GM21786 (cell line): ENCODE measurements at regions not wholly inside any gene's neighbourhood (a gene's known extent, or its start where the extent isn't known, plus 50 kb on each side); places are given as distances from the start of the nearest gene placed in this dataset.

Experiments used
- ATAC-seq: cut with Tn5 transposase; IDR thresholded peaks from one replicate; pipeline ENCODE4 v1.9.1; 2021; ENCODE audit not compliant: unreplicated experiment

- ATAC-seq = no peak
Measured at GRCh38 chr5:125575891-125576505, 829.6 kb upstream of the ZNF608 start.

GRCh38 chr5:125576822-125577221 is 830.4 kb upstream of the ZNF608 start:
- no peak for ATAC-seq

- ATAC-seq = no peak
Measured at GRCh38 chr5:125578551-125578950, 832.1 kb upstream of the ZNF608 start.

- no peak for ATAC-seq
Measured at GRCh38 chr5:125579182-125579581, 832.7 kb upstream of the ZNF608 start.

GRCh38 chr5:125581311-125581710 is 834.9 kb upstream of the ZNF608 start:
- ATAC-seq = no peak

GRCh38 chr5:125582352-125582751 is 835.9 kb upstream of the ZNF608 start:
- ATAC-seq = no peak

GRCh38 chr5:125583321-125584139 is 837.1 kb upstream of the ZNF608 start:
- no peak for ATAC-seq

- ATAC-seq = no peak
Measured at GRCh38 chr5:125584140-125584520, 837.7 kb upstream of the ZNF608 start.

GRCh38 chr5:125587631-125588030 is 835.6 kb upstream of the GRAMD2B start:
- ATAC-seq = no peak

GRCh38 chr5:125592856-125593255 is 830.4 kb upstream of the GRAMD2B start:
- no peak for ATAC-seq

GRCh38 chr5:125595095-125595494 is 828.1 kb upstream of the GRAMD2B start:
- ATAC-seq = no peak

- ATAC-seq = no peak
Measured at GRCh38 chr5:125595845-125596244, 827.4 kb upstream of the GRAMD2B start.

- ATAC-seq = no peak
Measured at GRCh38 chr5:125597338-125597737, 825.9 kb upstream of the GRAMD2B start.

GRCh38 chr5:125600559-125600958 is 822.6 kb upstream of the GRAMD2B start:
- no peak for ATAC-seq

- ATAC-seq = no peak
Measured at GRCh38 chr5:125602184-125602583, 821.0 kb upstream of the GRAMD2B start.

GRCh38 chr5:125603321-125603720 is 819.9 kb upstream of the GRAMD2B start:
- ATAC-seq = no peak

GRCh38 chr5:125604104-125604503 is 819.1 kb upstream of the GRAMD2B start:
- ATAC-seq = no peak

GRCh38 chr5:125607018-125607417 is 816.2 kb upstream of the GRAMD2B start:
- no peak for ATAC-seq

GRCh38 chr5:125609011-125609410 is 814.2 kb upstream of the GRAMD2B start:
- ATAC-seq = no peak

GRCh38 chr5:125610892-125611291 is 812.3 kb upstream of the GRAMD2B start:
- no peak for ATAC-seq

GRCh38 chr5:125611541-125611940 is 811.7 kb upstream of the GRAMD2B start:
- no peak for ATAC-seq

- ATAC-seq = no peak
Measured at GRCh38 chr5:125612181-125612721, 811.0 kb upstream of the GRAMD2B start.
